HepG2 (cell line): ENCODE measurements at regions not wholly inside any gene's neighbourhood (a gene's known extent, or its start where the extent isn't known, plus 50 kb on each side); places are given as distances from the start of the nearest gene placed in this dataset.

Source experiments
- BRCA1 ChIP-seq: sonication (generic); formaldehyde crosslinking; IDR thresholded peaks from 2 replicates; pipeline ENCODE4 v1.4.0; 2020; ENCODE audit warnings: missing genetic modification reagents
- CTCF ChIP-seq: sonication (generic); formaldehyde crosslinking; IDR thresholded peaks from 2 replicates; pipeline ENCODE4 v1.5.0; 2020; ENCODE audit warnings: mild to moderate bottlenecking, missing genetic modification reagents, moderate library complexity
- JUNB ChIP-seq: sonication (generic); formaldehyde crosslinking; IDR thresholded peaks from 2 replicates; pipeline ENCODE4 v1.8.0; 2022; ENCODE audit warnings: missing genetic modification reagents, mild to moderate bottlenecking, borderline replicate concordance
- KDM4B ChIP-seq: sonication (generic); formaldehyde crosslinking; IDR thresholded peaks from 2 replicates; pipeline ENCODE4 v1.4.0; 2020; ENCODE audit warnings: missing genetic modification reagents
- NFYB ChIP-seq: sonication (generic); formaldehyde crosslinking; IDR thresholded peaks from 2 replicates; pipeline ENCODE4 v1.4.0; 2020; ENCODE audit warnings: missing genetic modification reagents
- POLR2A ChIP-seq, 2 experiments: IDR thresholded peaks; 2 replicates each; pipeline ENCODE4 v1.6.1; 2011; ENCODE audit warnings: low read depth in 2 of 2, low read length in 2 of 2, mild to moderate bottlenecking in 1 of 2, moderate library complexity in 1 of 2; ENCODE audit not compliant: insufficient read depth in 1 of 2
- REPIN1 ChIP-seq: sonication (generic); formaldehyde crosslinking; IDR thresholded peaks from 2 replicates; pipeline ENCODE4 v1.8.0; 2022; ENCODE audit warnings: missing genetic modification reagents, low read depth, mild to moderate bottlenecking, borderline replicate concordance
- RNF219 ChIP-seq: sonication (generic); formaldehyde crosslinking; IDR thresholded peaks from 2 replicates; pipeline ENCODE4 v1.5.0; 2020; ENCODE audit warnings: mild to moderate bottlenecking, missing genetic modification reagents
- ZNF121 ChIP-seq: sonication (generic); formaldehyde crosslinking; IDR thresholded peaks from 2 replicates; pipeline ENCODE4 v1.5.0; 2020; ENCODE audit warnings: mild to moderate bottlenecking, missing genetic modification reagents
- ZNF7 ChIP-seq: IDR thresholded peaks from 2 replicates; pipeline ENCODE4 v1.6.1; 2016; ENCODE audit warnings: missing biosample characterization, missing genetic modification reagents
- ZNF776 ChIP-seq: sonication (generic); formaldehyde crosslinking; IDR thresholded peaks from 2 replicates; pipeline ENCODE4 v1.4.0; 2020; ENCODE audit warnings: mild to moderate bottlenecking, missing genetic modification reagents

- TF ChIP-seq CTCF (no peak), RNF219 (CRISPR knock-in tag) (no peak), POLR2A (IDR thresholded peaks at IDR 0.05; ENCODE audit: insufficient read depth in 1 of 2, low read depth in 2 of 2, low read length in 2 of 2) (no peak), NFYB (no peak), ZNF7 (CRISPR knock-in tag) (no peak), KDM4B (CRISPR knock-in tag) (no peak), ZNF121 (no peak), ZNF776 (CRISPR knock-in tag) (no peak), REPIN1 (CRISPR knock-in tag) (no peak), BRCA1 (no peak), JUNB (CRISPR knock-in tag) (no peak)
Observed at GRCh38 chr15:69693059-69693458, 240.4 kb downstream of the RPLP1 start.
